ENCODE measurements at regions not wholly inside any gene's neighbourhood (a gene's known extent, or its start where the extent isn't known, plus 50 kb on each side); places are given as distances from the start of the nearest gene placed in this dataset.

- TF ChIP-seq YY1 (IDR thresholded peaks at IDR 0.05; ENCODE audit: low read depth) (no peak), CEBPB (IDR thresholded peaks at IDR 0.05) (no peak)
Observed at GRCh38 chr11:91673705-91674104, 550.9 kb upstream of the FAT3 start.

- TF ChIP-seq EGR1 (IDR thresholded peaks at IDR 0.05): no peak
- no peak for TF ChIP-seq EP300 (IDR thresholded peaks at IDR 0.05; ENCODE audit: borderline replicate concordance)
- no peak for TF ChIP-seq FOXM1 (IDR thresholded peaks at IDR 0.05; ENCODE audit: borderline replicate concordance, low read depth)
- no peak for TF ChIP-seq CEBPB (IDR thresholded peaks at IDR 0.05)
Observed at GRCh38 chr11:91664521-91664920, 560.1 kb upstream of the FAT3 start.

- TF ChIP-seq TAF1 (IDR thresholded peaks at IDR 0.05; ENCODE audit: low read depth): no peak
- TF ChIP-seq USF1 (IDR thresholded peaks at IDR 0.05): no peak
Observed at GRCh38 chr11:91660036-91660435, 564.6 kb upstream of the FAT3 start.

GRCh38 chr11:91654686-91655085 is 569.9 kb upstream of the FAT3 start:
- TF ChIP-seq RAD21 (IDR thresholded peaks at IDR 0.05; ENCODE audit: low read depth): no peak
- no peak for TF ChIP-seq EGR1 (IDR thresholded peaks at IDR 0.05)
- no peak for TF ChIP-seq TAF1 (IDR thresholded peaks at IDR 0.05; ENCODE audit: low read depth)
- no peak for TF ChIP-seq NFIC (IDR thresholded peaks at IDR 0.05)
- no peak for TF ChIP-seq CREB1 (IDR thresholded peaks at IDR 0.05; ENCODE audit: low read depth)
- no peak for TF ChIP-seq USF1 (IDR thresholded peaks at IDR 0.05)
- TF ChIP-seq REST (IDR thresholded peaks at IDR 0.05; ENCODE audit: low read depth): no peak
- TF ChIP-seq ZBTB7A (IDR thresholded peaks at IDR 0.05; ENCODE audit: low read depth): no peak
- TF ChIP-seq YY1 (IDR thresholded peaks at IDR 0.05; ENCODE audit: low read depth): no peak
- TF ChIP-seq EP300 (IDR thresholded peaks at IDR 0.05; ENCODE audit: borderline replicate concordance): no peak
- TF ChIP-seq TEAD4 (IDR thresholded peaks at IDR 0.05): no peak
- TF ChIP-seq MAX (IDR thresholded peaks at IDR 0.05): no peak
- no peak for TF ChIP-seq FOXM1 (IDR thresholded peaks at IDR 0.05; ENCODE audit: borderline replicate concordance, low read depth)
- TF ChIP-seq CEBPB (IDR thresholded peaks at IDR 0.05): no peak
- TF ChIP-seq TCF12 (IDR thresholded peaks at IDR 0.05; ENCODE audit: low read depth): no peak

- TF ChIP-seq ZBTB7A (IDR thresholded peaks at IDR 0.05; ENCODE audit: low read depth) (no peak), EGR1 (IDR thresholded peaks at IDR 0.05) (no peak), TAF1 (IDR thresholded peaks at IDR 0.05; ENCODE audit: low read depth) (no peak), MAX (IDR thresholded peaks at IDR 0.05) (no peak), CREB1 (IDR thresholded peaks at IDR 0.05; ENCODE audit: low read depth) (no peak), FOXM1 (IDR thresholded peaks at IDR 0.05; ENCODE audit: borderline replicate concordance, low read depth) (no peak), TCF12 (IDR thresholded peaks at IDR 0.05; ENCODE audit: low read depth) (no peak), CEBPB (IDR thresholded peaks at IDR 0.05) (no peak), YY1 (IDR thresholded peaks at IDR 0.05; ENCODE audit: low read depth) (no peak), USF1 (IDR thresholded peaks at IDR 0.05) (no peak), RAD21 (IDR thresholded peaks at IDR 0.05; ENCODE audit: low read depth) (no peak), REST (IDR thresholded peaks at IDR 0.05; ENCODE audit: low read depth) (no peak), TEAD4 (IDR thresholded peaks at IDR 0.05) (no peak), NFIC (IDR thresholded peaks at IDR 0.05) (no peak)
Observed at GRCh38 chr11:91653079-91653754, 571.4 kb upstream of the FAT3 start.

- TF ChIP-seq USF1 (IDR thresholded peaks at IDR 0.05) (no peak), EP300 (IDR thresholded peaks at IDR 0.05; ENCODE audit: borderline replicate concordance) (no peak), ZBTB7A (IDR thresholded peaks at IDR 0.05; ENCODE audit: low read depth) (no peak), CREB1 (IDR thresholded peaks at IDR 0.05; ENCODE audit: low read depth) (no peak), REST (IDR thresholded peaks at IDR 0.05; ENCODE audit: low read depth) (no peak), FOXM1 (IDR thresholded peaks at IDR 0.05; ENCODE audit: borderline replicate concordance, low read depth) (no peak), TAF1 (IDR thresholded peaks at IDR 0.05; ENCODE audit: low read depth) (no peak)
Observed at GRCh38 chr11:91650802-91651201, 573.8 kb upstream of the FAT3 start.

Data from Ishikawa (cell line).